A673 (cell line): ENCODE measurements at regions not wholly inside any gene's neighbourhood (a gene's known extent, or its start where the extent isn't known, plus 50 kb on each side); places are given as distances from the start of the nearest gene placed in this dataset.

ENCODE experiments used
- BruUV-seq: library from RNA; stranded (reverse); fragments of 400-500 nt; replicated peaks from 2 replicates; lab custom pipeline; 2021; lab: Mats Ljungman, UMichigan
- CTCF ChIA-PET: fragments of 300-600 bp; sonication (Branson Sonifier 250); formaldehyde crosslinking; loops from one replicate; lab custom pipeline; 2022; ENCODE audit warnings: antibody characterized with exemption; lab: Charles Lee
- POLR2A ChIA-PET: fragments of 300-600 bp; sonication (Branson Sonifier 250); formaldehyde crosslinking; loops from one replicate; lab custom pipeline; 2022; ENCODE audit warnings: antibody characterized with exemption; ENCODE audit not compliant: low non-redundant PET; lab: Charles Lee
- DNase-seq: peaks from one replicate; pipeline ENCODE4 v3.0.0-alpha.2; 2015; ENCODE audit warnings: low spot score
- H3K27ac ChIP-seq: fragments of 200-600 bp; sonication (generic); 2 replicates; pipeline ENCODE4 v1.5.1; 2016; ENCODE audit warnings: mixed run types, low read depth, mild to moderate bottlenecking, mixed read lengths, antibody characterized with exemption, low read length; ENCODE audit not compliant: poor library complexity, severe bottlenecking
- H3K27me3 ChIP-seq: fragments of 200-600 bp; sonication (generic); replicated peaks from 2 replicates; pipeline ENCODE4 v1.6.1; 2017; ENCODE audit warnings: mixed run types, low read depth, mild to moderate bottlenecking, mixed read lengths, antibody characterized with exemption, low read length; ENCODE audit not compliant: insufficient read depth, poor library complexity
- H3K36me3 ChIP-seq: fragments of 200-600 bp; sonication (generic); 2 replicates; pipeline ENCODE4 v1.6.1; 2016; ENCODE audit warnings: mixed run types, mild to moderate bottlenecking, mixed read lengths, antibody characterized with exemption, low read length; ENCODE audit not compliant: insufficient read depth, poor library complexity, severe bottlenecking
- H3K4me1 ChIP-seq: fragments of 200-600 bp; sonication (generic); 2 replicates; pipeline ENCODE4 v1.6.1; 2017; ENCODE audit warnings: mixed run types, mild to moderate bottlenecking, mixed read lengths, antibody characterized with exemption, low read length; ENCODE audit not compliant: insufficient read depth, poor library complexity, severe bottlenecking
- H3K4me3 ChIP-seq: fragments of 200-600 bp; sonication (generic); 2 replicates; pipeline ENCODE4 v1.5.1; 2016; ENCODE audit warnings: low read depth, mixed run types, mild to moderate bottlenecking, mixed read lengths, low read length; ENCODE audit not compliant: poor library complexity, severe bottlenecking
- H3K9me3 ChIP-seq: fragments of 200-600 bp; sonication (generic); 2 replicates; pipeline ENCODE4 v1.6.1; 2016; ENCODE audit warnings: mixed run types, low read depth, mild to moderate bottlenecking, mixed read lengths, antibody characterized with exemption, low read length; ENCODE audit not compliant: poor library complexity, severe bottlenecking
- EZH2 ChIP-seq: fragments of 200-600 bp; sonication (generic); IDR thresholded peaks from 2 replicates; pipeline ENCODE4 v1.6.1; 2017; ENCODE audit warnings: borderline replicate concordance, low read depth, mild to moderate bottlenecking, mixed read lengths, antibody characterized with exemption, low read length; ENCODE audit not compliant: poor library complexity, severe bottlenecking
- intact Hi-C: fragments of 100-400 bp; cut with micrococcal nuclease; formaldehyde crosslinking; loops from one replicate; pipeline ENCODE4 v1.10.0; 2022; ENCODE audit not compliant: unreplicated experiment
- TF ChIP-seq, protein P1 (sequence below): fragments of 300-800, 200-600 bp; sonication (generic); conservative IDR thresholded peaks from 2 replicates; pipeline ENCODE4 v1.5.1; 2017; ENCODE audit warnings: low read depth, mild to moderate bottlenecking, antibody characterized with exemption, low read length, moderate library complexity, mixed read lengths

DNA sequence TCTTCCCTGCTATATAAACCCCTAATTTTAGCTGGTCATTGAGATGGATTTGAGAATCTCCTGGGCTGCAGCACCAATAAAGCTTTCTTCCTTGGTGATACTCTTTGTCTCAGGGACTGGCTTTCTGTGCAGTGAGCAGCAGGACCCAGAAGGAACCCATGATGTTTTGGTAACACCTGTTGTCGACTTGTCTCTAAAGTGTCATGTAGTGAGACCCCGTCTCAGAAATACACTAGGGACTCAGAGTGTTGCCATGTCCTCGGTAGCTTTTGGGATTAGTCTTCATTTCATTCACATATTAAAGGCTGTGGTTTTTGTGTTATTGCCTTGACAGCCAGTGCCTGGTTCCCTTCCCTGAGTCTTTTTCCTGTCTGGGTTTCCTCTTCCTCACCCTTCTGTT, 1078.7 kb downstream of the TBC1D22A start:
- intact Hi-C loops = no loop called here
- H3K4me3 ChIP-seq = no peak overlapping the region
- POLR2A ChIA-PET = no interaction called here
- no peaks in the 10 kb centered on the region for H3K9me3 ChIP-seq
- no peaks in the 10 kb centered on the region for H3K36me3 ChIP-seq
- no peak for DNase-seq
- peaks cover 36% of the 10 kb centered on the region for H3K27me3 ChIP-seq
- CTCF ChIA-PET = no interaction called here
- no TSS peak for BruUV-seq
- H3K27ac ChIP-seq = no peak overlapping the region
- no peaks in the 10 kb centered on the region for H3K4me1 ChIP-seq
- TF ChIP-seq, protein P1, sequence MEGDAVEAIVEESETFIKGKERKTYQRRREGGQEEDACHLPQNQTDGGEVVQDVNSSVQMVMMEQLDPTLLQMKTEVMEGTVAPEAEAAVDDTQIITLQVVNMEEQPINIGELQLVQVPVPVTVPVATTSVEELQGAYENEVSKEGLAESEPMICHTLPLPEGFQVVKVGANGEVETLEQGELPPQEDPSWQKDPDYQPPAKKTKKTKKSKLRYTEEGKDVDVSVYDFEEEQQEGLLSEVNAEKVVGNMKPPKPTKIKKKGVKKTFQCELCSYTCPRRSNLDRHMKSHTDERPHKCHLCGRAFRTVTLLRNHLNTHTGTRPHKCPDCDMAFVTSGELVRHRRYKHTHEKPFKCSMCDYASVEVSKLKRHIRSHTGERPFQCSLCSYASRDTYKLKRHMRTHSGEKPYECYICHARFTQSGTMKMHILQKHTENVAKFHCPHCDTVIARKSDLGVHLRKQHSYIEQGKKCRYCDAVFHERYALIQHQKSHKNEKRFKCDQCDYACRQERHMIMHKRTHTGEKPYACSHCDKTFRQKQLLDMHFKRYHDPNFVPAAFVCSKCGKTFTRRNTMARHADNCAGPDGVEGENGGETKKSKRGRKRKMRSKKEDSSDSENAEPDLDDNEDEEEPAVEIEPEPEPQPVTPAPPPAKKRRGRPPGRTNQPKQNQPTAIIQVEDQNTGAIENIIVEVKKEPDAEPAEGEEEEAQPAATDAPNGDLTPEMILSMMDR = no peak
- no peak for TF ChIP-seq EZH2

DNA sequence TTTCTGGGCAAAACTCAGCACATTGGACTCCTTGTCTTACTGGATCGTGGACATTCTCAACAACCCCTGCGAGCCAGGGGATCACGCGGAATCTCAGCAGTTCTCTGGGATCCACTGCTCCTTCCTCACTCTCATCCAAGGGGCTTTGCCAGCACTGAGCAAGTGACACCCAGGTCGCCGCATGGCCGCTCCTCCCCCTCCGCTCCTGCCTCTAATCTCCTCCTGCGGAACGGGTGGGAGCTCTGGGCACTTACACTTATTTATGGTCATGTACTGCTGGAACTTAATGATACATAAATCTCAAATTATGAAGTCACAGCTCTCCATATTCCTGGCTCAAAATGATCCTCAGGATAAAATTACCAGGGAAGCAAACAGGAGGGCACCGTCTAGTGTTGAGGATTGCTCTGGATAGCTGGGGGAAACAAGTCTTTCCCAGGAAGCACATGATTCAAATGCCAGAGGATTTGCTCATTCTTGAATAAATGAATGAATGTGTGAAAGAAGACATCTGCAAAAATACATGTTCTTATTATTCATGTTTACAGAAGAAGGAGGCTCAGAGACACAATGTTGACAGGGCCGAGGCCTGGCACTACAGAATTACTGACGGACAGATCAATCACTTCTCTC, 1077.3 kb downstream of the TBC1D22A start:
- POLR2A ChIA-PET = no interaction called here
- intact Hi-C loops = no loop called here
- DNase-seq = no peak
- Histone ChIP-seq H3K9me3 (no peaks in the 10 kb centered on the region), H3K4me1 (no peaks in the 10 kb centered on the region), H3K36me3 (no peaks in the 10 kb centered on the region), H3K4me3 (no peak overlapping the region), H3K27me3 (peaks cover 31% of the 10 kb centered on the region), H3K27ac (no peak overlapping the region)
- BruUV-seq = no TSS peak
- no peak for TF ChIP-seq EZH2
- TF ChIP-seq, protein P1 = no peak
- CTCF ChIA-PET = no interaction called here

DNA sequence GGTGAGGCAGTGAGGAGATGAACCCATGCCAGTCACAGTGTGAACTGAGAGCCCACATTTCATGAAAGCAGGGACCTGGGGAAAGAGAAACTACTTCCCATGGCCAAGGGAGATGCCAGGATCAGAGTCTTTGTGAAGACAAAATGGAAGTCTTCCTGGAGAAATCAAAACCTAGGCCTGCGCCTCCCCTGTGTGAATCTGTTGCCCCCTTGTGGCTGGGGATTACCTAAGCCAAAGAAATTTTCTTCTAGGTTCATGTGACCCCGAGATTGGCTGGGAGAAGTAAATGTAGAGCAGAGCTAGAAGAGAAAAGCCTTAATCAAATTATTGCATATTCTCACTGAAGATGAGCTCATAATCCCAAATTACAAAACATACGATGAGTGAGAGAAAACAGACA, 1075.3 kb downstream of the TBC1D22A start:
- H3K27me3 ChIP-seq = peaks cover 22% of the 10 kb centered on the region
- TF ChIP-seq, protein P1 = peak; percentile 60
- TF ChIP-seq EZH2 = no peak
- intact Hi-C loops = no loop called here
- H3K4me3 ChIP-seq = no peak overlapping the region
- no peaks in the 10 kb centered on the region for H3K36me3 ChIP-seq
- no TSS peak for BruUV-seq
- POLR2A ChIA-PET = no interaction called here
- CTCF ChIA-PET = no interaction called here
- H3K27ac ChIP-seq = no peak overlapping the region
- H3K4me1 ChIP-seq = no peaks in the 10 kb centered on the region
- DNase-seq = peak; percentile 45
- H3K9me3 ChIP-seq = no peaks in the 10 kb centered on the region
